Mucosa of descending colon (tissue), 3 donors: ENCODE measurements at regions not wholly inside any gene's neighbourhood (a gene's known extent, or its start where the extent isn't known, plus 50 kb on each side); places are given as distances from the start of the nearest gene placed in this dataset.
"Not testable (repeated sequence)": the region's sequence is repeated elsewhere in the genome, so short reads cannot be mapped to it uniquely, and the experiment has no call there.

Experiments used
- ATAC-seq: fragments of 200-7000 bp; cut with Tn5 transposase; one replicate; pipeline ENCODE4 v1.9.1; 2020; ENCODE audit warnings: mild to moderate bottlenecking, moderate library complexity
- DNase-seq, 3 donors: peaks; one replicate each; pipeline ENCODE4 v3.0.0-alpha.2; 2020
- H3K36me3 ChIP-seq: fragments of 200-600 bp; one replicate; pipeline ENCODE4 v1.8.0; 2021; ENCODE audit warnings: low read depth, mild to moderate bottlenecking
- H3K4me1 ChIP-seq: fragments of 200-600 bp; one replicate; pipeline ENCODE4 v1.8.0; 2021; ENCODE audit warnings: low read depth, mild to moderate bottlenecking
- H3K4me3 ChIP-seq: fragments of 200-600 bp; one replicate; pipeline ENCODE4 v1.8.0; 2021; ENCODE audit warnings: mild to moderate bottlenecking
- H3K9me3 ChIP-seq: fragments of 200-600 bp; one replicate; pipeline ENCODE4 v1.8.0; 2021; ENCODE audit warnings: mild to moderate bottlenecking
- CTCF ChIP-seq: fragments of 200-600 bp; IDR thresholded peaks from one replicate; pipeline ENCODE4 v1.8.0; 2022; ENCODE audit warnings: antibody characterized with exemption, mild to moderate bottlenecking
- intact Hi-C, 2 donors: fragments of 100-400 bp; cut with DNase I in 1 of 2; cut with micrococcal nuclease in 1 of 2; formaldehyde crosslinking; loops; one replicate each; pipeline versions ENCODE4 v1.11.0 to v1.11.1; 2022; cut with DNase I, micrococcal nuclease
- donor health status: DM: no; HTN: no; CAD: no; lungs with moderate emphysema.
- donor health status: DM: no; HTN: no; CAD: no.
- donor health status: DM: no; HTN: yes; CAD: no.

- no peak overlapping the region for H3K4me3 ChIP-seq
- no peaks in the 10 kb centered on the region for H3K4me1 ChIP-seq
- intact Hi-C loops, result no loop called here
- H3K9me3 ChIP-seq, result no peaks in the 10 kb centered on the region
- H3K36me3 ChIP-seq, result no peaks in the 10 kb centered on the region
- ATAC-seq (no peak), DNase-seq (no peak)
- TF ChIP-seq CTCF, result no peak
Measured at GRCh38 chr6:121951918-121952379, 447.5 kb upstream of the HSF2 start.

- H3K4me1 ChIP-seq, intact Hi-C loops, H3K36me3 ChIP-seq, DNase-seq, ATAC-seq, H3K9me3 ChIP-seq, H3K4me3 ChIP-seq: not testable (repeated sequence)
Measured at GRCh38 chr6:121955401-121955800, 444.1 kb upstream of the HSF2 start.

- ATAC-seq, result no peak
- intact Hi-C loops, result no loop called here
- no peaks in the 10 kb centered on the region for H3K36me3 ChIP-seq
Measured at GRCh38 chr6:121956782-121957181, 442.7 kb upstream of the HSF2 start.

GRCh38 chr6:121959501-121959900 lies 440.0 kb upstream of the HSF2 start:
- intact Hi-C loops, result no loop called here
- DNase-seq, result no peak
- H3K4me3 ChIP-seq, result no peak overlapping the region
- H3K36me3 ChIP-seq, result no peaks in the 10 kb centered on the region
- H3K9me3 ChIP-seq, result no peaks in the 10 kb centered on the region
- no peak for TF ChIP-seq CTCF
- ATAC-seq, result no peak
- H3K4me1 ChIP-seq, result no peaks in the 10 kb centered on the region

More at GRCh38 chr6:121956782-121957181, 442.7 kb upstream of the HSF2 start:
- TF ChIP-seq CTCF, result no peak
- DNase-seq, result no peak
- Histone ChIP-seq H3K4me3 (no peak overlapping the region), H3K9me3 (no peaks in the 10 kb centered on the region), H3K4me1 (no peaks in the 10 kb centered on the region)

GRCh38 chr6:121961619-121962125 lies 437.8 kb upstream of the HSF2 start:
- H3K9me3 ChIP-seq, result no peaks in the 10 kb centered on the region
- ATAC-seq (no peak), DNase-seq (no peak)
- no peaks in the 10 kb centered on the region for H3K36me3 ChIP-seq
- H3K4me1 ChIP-seq, result no peaks in the 10 kb centered on the region
- no peak for TF ChIP-seq CTCF
- no peak overlapping the region for H3K4me3 ChIP-seq
- intact Hi-C loops, result no loop called here

- intact Hi-C loops, result no loop called here
- Histone ChIP-seq H3K36me3 (no peaks in the 10 kb centered on the region), H3K9me3 (no peaks in the 10 kb centered on the region), H3K4me3 (no peak overlapping the region), H3K4me1 (no peaks in the 10 kb centered on the region)
- no peak for DNase-seq
- ATAC-seq, result no peak
- no peak for TF ChIP-seq CTCF
Measured at GRCh38 chr6:121963826-121964225, 435.6 kb upstream of the HSF2 start.
